Thyroid gland (tissue), 4 donors: ENCODE measurements at regions not wholly inside any gene's neighbourhood (a gene's known extent, or its start where the extent isn't known, plus 50 kb on each side); places are given as distances from the start of the nearest gene placed in this dataset.

ENCODE experiments used
- DNase-seq, 2 donors: peaks; one replicate each; pipeline ENCODE4 v3.0.0-alpha.2; 2019
- H3K27ac ChIP-seq, 3 donors: fragments of 200-600 bp; sonication (generic); 1 replicate in 2 of 3; 2 replicates in 1 of 3; pipeline ENCODE4 v1.5.1; 2016 to 2019; ENCODE audit warnings: mild to moderate bottlenecking in 1 of 3, moderate library complexity in 1 of 3
- H3K27me3 ChIP-seq: fragments of 200-600 bp; sonication (generic); one replicate; pipeline ENCODE4 v1.5.1; 2019
- H3K36me3 ChIP-seq, 2 donors: fragments of 200-600 bp; sonication (generic); one replicate each; pipeline ENCODE4 v1.5.1; 2016 to 2019
- H3K4me1 ChIP-seq, 2 donors: fragments of 200-600 bp; sonication (generic); one replicate each; pipeline ENCODE4 v1.5.1; 2017 to 2019
- H3K4me3 ChIP-seq, 3 donors: fragments of 200-600 bp; sonication (generic); replicated peaks in 1 of 3; 1 replicate in 2 of 3; 2 replicates in 1 of 3; pipeline ENCODE4 v1.5.1; 2016; ENCODE audit warnings: mild to moderate bottlenecking in 1 of 3
- H3K9me3 ChIP-seq: fragments of 200-600 bp; sonication (generic); one replicate; pipeline ENCODE4 v1.5.1; 2017
- CTCF ChIP-seq, 6 experiments: fragments of 200-600 bp in 3 of 6; fragments of 450-650 bp in 3 of 6; sonication (generic) in 3 of 6; IDR thresholded peaks; one replicate each; pipeline ENCODE4 v1.5.1; 2016 to 2019; ENCODE audit warnings: antibody characterized with exemption in 6 of 6, mild to moderate bottlenecking in 2 of 6, inconsistent platforms in 1 of 6, moderate library complexity in 1 of 6
- POLR2A ChIP-seq, 2 donors: fragments of 450-650 bp; IDR thresholded peaks; one replicate each; pipeline ENCODE4 v1.6.1; 2017; ENCODE audit warnings: antibody characterized with exemption in 2 of 2, mild to moderate bottlenecking in 2 of 2, moderate library complexity in 1 of 2
- WGBS, 2 donors: methylation state at CpG; one replicate each; pipeline ENCODE4 v1.1.5; 2017; 5-methylcytosine and 5-hydroxymethylcytosine counted together
- intact Hi-C: fragments of 100-400 bp; cut with DNase I; formaldehyde crosslinking; loops from one replicate; pipeline ENCODE4 v1.15.1; 2023

DNA sequence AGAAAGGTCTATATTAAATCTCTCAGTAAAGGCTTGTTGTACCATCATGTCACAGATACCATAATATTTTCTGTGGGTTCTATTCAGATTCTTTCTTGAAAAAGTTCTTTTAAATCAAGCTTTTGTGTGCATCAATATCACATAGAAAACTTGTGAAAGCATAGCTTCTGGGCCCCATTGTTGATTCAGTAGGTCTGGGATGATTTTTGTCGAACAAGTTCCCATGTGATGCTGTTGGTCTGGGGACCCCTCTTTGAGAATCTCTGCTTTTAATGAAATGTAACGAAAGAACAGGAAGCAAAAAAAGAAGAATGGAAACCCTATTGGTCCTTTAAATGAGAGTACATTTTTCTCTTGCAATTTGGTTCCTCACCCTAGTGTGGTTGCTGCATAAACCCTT is 597.7 kb upstream of the CITED2 start:
- intact Hi-C loops: loop anchor here (10.0 kb wide), 1 partner anchor 597 kb away; the partner anchor contains the start of gene CITED2

DNA sequence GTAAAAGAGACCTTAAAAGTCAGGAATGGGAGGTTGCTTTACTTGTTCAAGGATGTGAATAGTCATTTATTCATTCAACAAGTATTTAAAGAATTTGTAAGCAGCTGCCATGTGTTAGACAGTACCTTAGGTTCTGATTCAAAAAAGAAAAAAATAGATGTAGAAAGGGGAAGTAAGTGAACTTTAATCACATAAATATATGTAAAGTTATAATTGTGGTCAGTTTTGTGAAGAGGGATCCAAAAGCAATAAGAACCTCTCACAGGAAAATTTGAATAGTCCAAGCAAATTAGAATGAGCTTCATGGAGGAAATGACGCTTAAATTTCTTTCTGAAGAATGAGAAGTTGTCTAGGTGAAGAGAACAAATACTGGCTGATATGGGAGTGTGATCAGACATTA is 596.1 kb upstream of the CITED2 start:
- Histone ChIP-seq H3K4me1 (peaks cover 35 to 37% of the 10 kb centered on the region in 2 donors), H3K27me3 (no peaks in the 10 kb centered on the region), H3K4me3 (no peak overlapping the region), H3K36me3 (no peaks in the 10 kb centered on the region), H3K27ac (no peak overlapping the region), H3K9me3 (no peaks in the 10 kb centered on the region)
- WGBS, 2 donors: 89 to 98% methylated on average over 1 of the region's 1 CpG
- TF ChIP-seq POLR2A (IDR thresholded peaks at IDR 0.05) (no peak), CTCF (IDR thresholded peaks at IDR 0.05) (no peak)
- DNase-seq: no peak
- intact Hi-C loops: loop anchor here (10.0 kb wide), 1 partner anchor 596 kb away; the partner anchor contains the start of gene CITED2

More for the DNA sequence above, 597.7 kb upstream of the CITED2 start:
- H3K36me3 ChIP-seq: no peaks in the 10 kb centered on the region
- no peaks in the 10 kb centered on the region for H3K9me3 ChIP-seq
- no peak overlapping the region for H3K4me3 ChIP-seq
- H3K4me1 ChIP-seq: peaks cover 29 to 32% of the 10 kb centered on the region in 2 donors
- H3K27ac ChIP-seq: no peak overlapping the region
- no peak for DNase-seq
- no peaks in the 10 kb centered on the region for H3K27me3 ChIP-seq
- WGBS, 2 donors: 89 to 90% methylated on average over 2 of the region's 2 CpGs
- no peak for TF ChIP-seq POLR2A (IDR thresholded peaks at IDR 0.05)
- no peak for TF ChIP-seq CTCF (IDR thresholded peaks at IDR 0.05)

- H3K4me1 ChIP-seq: peaks cover 41 to 47% of the 10 kb centered on the region in 2 donors
- no peaks in the 10 kb centered on the region for H3K27me3 ChIP-seq
- no peak for TF ChIP-seq CTCF (IDR thresholded peaks at IDR 0.05)
- no peak for TF ChIP-seq POLR2A (IDR thresholded peaks at IDR 0.05)
- intact Hi-C loops: no loop called here
- no peak for DNase-seq
- no peaks in the 10 kb centered on the region for H3K36me3 ChIP-seq
- peak overlapping the region in 1 of 3 donors; percentile 91 for H3K27ac ChIP-seq
- H3K4me3 ChIP-seq: no peak overlapping the region
- no peaks in the 10 kb centered on the region for H3K9me3 ChIP-seq
Observed at GRCh38 chr6:139967497-139967896, 593.0 kb upstream of the CITED2 start.

DNA sequence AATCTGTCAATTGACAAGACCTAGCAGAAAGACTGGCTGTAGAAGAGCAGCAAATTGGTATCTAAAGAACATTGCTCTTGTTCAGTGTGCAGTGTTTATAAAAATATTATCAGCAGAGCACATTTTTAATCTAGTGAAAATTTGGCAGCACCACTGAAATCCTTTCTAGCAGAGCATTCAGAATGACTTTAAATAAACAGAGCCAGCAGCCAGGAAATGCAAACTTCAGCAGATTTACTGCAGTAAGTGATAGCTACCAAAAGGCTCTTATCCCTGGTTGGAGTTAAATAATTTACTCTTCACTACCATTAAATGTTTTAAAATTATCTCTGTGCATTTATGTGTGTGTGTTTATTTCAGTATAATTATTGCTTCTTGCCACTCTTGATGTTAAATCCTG is 590.9 kb upstream of the CITED2 start:
- no peaks in the 10 kb centered on the region for H3K27me3 ChIP-seq
- peak overlapping the region; percentile 83 to 91 (median 89) for H3K27ac ChIP-seq
- peaks cover 62 to 66% of the 10 kb centered on the region in 2 donors for H3K4me1 ChIP-seq
- no peaks in the 10 kb centered on the region for H3K36me3 ChIP-seq
- no peak overlapping the region for H3K4me3 ChIP-seq
- intact Hi-C loops: no loop called here
- peak; percentile 27 to 35 for DNase-seq
- H3K9me3 ChIP-seq: no peaks in the 10 kb centered on the region
- TF ChIP-seq POLR2A (IDR thresholded peaks at IDR 0.05): peak in 1 of 2 donors; percentile 34
- no peak for TF ChIP-seq CTCF (IDR thresholded peaks at IDR 0.05)

- Histone ChIP-seq H3K4me1 (peaks cover 64 to 69% of the 10 kb centered on the region in 2 donors), H3K4me3 (no peak overlapping the region), H3K36me3 (no peaks in the 10 kb centered on the region), H3K27ac (peak overlapping the region; percentile 83 to 91 (median 89)), H3K9me3 (no peaks in the 10 kb centered on the region), H3K27me3 (no peaks in the 10 kb centered on the region)
- TF ChIP-seq POLR2A (IDR thresholded peaks at IDR 0.05) (no peak), CTCF (IDR thresholded peaks at IDR 0.05) (no peak)
- WGBS, 2 donors: 56 to 60% methylated on average over 6 of the region's 6 CpGs
- no peak for DNase-seq
- intact Hi-C loops: no loop called here
Observed at GRCh38 chr6:139964737-139965136, 590.3 kb upstream of the CITED2 start.
